ENCODE measurements at regions not wholly inside any gene's neighbourhood (a gene's known extent, or its start where the extent isn't known, plus 50 kb on each side); places are given as distances from the start of the nearest gene placed in this dataset.

GRCh38 chr2:44053052-44053451 is 57.3 kb upstream of the LRPPRC start:
- TF ChIP-seq CTCF (IDR thresholded peaks at IDR 0.05) (no peak), POLR2AphosphoS5 (IDR thresholded peaks at IDR 0.05) (no peak)

Data from stomach (tissue), 4 donors.